ENCODE measurements at regions not wholly inside any gene's neighbourhood (a gene's known extent, or its start where the extent isn't known, plus 50 kb on each side); places are given as distances from the start of the nearest gene placed in this dataset.
"Not testable (repeated sequence)": the region's sequence is repeated elsewhere in the genome, so short reads cannot be mapped to it uniquely, and the experiment has no call there.

GRCh38 chr3:110419096-110419495, 652.5 kb upstream of the NECTIN3 start:
- DNase-seq = no peak

- DNase-seq = no peak
Measured at GRCh38 chr3:110419601-110420000, 652.0 kb upstream of the NECTIN3 start.

- DNase-seq = no peak
Measured at GRCh38 chr3:110420158-110420641, 651.4 kb upstream of the NECTIN3 start.

GRCh38 chr3:110423276-110423675, 648.3 kb upstream of the NECTIN3 start:
- DNase-seq = no peak

GRCh38 chr3:110430146-110430545, 641.5 kb upstream of the NECTIN3 start:
- DNase-seq = no peak

- no peak for DNase-seq
Measured at GRCh38 chr3:110436209-110436608, 635.4 kb upstream of the NECTIN3 start.

GRCh38 chr3:110440066-110440653, 631.5 kb upstream of the NECTIN3 start:
- not testable (repeated sequence) for DNase-seq

GRCh38 chr3:110454066-110454465, 617.5 kb upstream of the NECTIN3 start:
- DNase-seq = no peak

GRCh38 chr3:110456001-110456400, 615.6 kb upstream of the NECTIN3 start:
- no peak for DNase-seq

- no peak for DNase-seq
Measured at GRCh38 chr3:110456438-110457138, 615.0 kb upstream of the NECTIN3 start.

- DNase-seq = no peak
Measured at GRCh38 chr3:110457508-110457907, 614.1 kb upstream of the NECTIN3 start.

GRCh38 chr3:110459021-110459420, 612.6 kb upstream of the NECTIN3 start:
- DNase-seq = no peak

- no peak for DNase-seq
Measured at GRCh38 chr3:110470310-110470709, 601.3 kb upstream of the NECTIN3 start.

GRCh38 chr3:110473405-110473804, 598.2 kb upstream of the NECTIN3 start:
- no peak for DNase-seq

GRCh38 chr3:110474397-110474796, 597.2 kb upstream of the NECTIN3 start:
- no peak for DNase-seq

GRCh38 chr3:110478377-110479054, 593.1 kb upstream of the NECTIN3 start:
- no peak for DNase-seq

GRCh38 chr3:110479731-110480130, 591.9 kb upstream of the NECTIN3 start:
- DNase-seq = no peak

- DNase-seq = no peak
Measured at GRCh38 chr3:110485389-110485788, 586.2 kb upstream of the NECTIN3 start.

- no peak for DNase-seq
Measured at GRCh38 chr3:110487840-110488239, 583.8 kb upstream of the NECTIN3 start.

- DNase-seq = no peak
Measured at GRCh38 chr3:110491413-110491812, 580.2 kb upstream of the NECTIN3 start.

- DNase-seq = no peak
Measured at GRCh38 chr3:110492876-110493275, 578.7 kb upstream of the NECTIN3 start.

- no peak for DNase-seq
Measured at GRCh38 chr3:110493438-110494092, 578.1 kb upstream of the NECTIN3 start.

- no peak for DNase-seq
Measured at GRCh38 chr3:110494093-110494490, 577.5 kb upstream of the NECTIN3 start.

- no peak for DNase-seq
Measured at GRCh38 chr3:110494728-110495127, 576.9 kb upstream of the NECTIN3 start.
